ENCODE measurements at regions not wholly inside any gene's neighbourhood (a gene's known extent, or its start where the extent isn't known, plus 50 kb on each side); places are given as distances from the start of the nearest gene placed in this dataset.

DNA sequence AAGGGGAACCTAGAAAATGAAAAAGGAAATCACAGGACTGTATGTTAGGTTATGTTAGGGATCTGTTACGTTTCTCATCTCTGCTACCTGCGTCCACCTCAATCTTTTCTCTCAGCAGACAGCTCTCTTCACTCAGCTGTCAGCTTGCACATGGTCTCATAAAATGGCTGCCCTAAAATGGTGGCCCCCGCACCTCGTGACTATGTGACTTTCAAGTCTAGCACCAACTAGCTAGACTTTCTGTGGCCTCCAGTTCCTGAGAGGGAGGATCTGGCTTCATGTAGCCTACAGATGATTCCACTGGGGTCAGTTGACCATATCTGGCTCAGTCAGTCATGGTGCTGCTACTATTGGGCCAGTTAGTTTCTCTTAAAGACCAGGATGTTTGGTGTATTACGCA is 147.2 kb upstream of the SLC1A4 start:
- TF ChIP-seq, protein P1, sequence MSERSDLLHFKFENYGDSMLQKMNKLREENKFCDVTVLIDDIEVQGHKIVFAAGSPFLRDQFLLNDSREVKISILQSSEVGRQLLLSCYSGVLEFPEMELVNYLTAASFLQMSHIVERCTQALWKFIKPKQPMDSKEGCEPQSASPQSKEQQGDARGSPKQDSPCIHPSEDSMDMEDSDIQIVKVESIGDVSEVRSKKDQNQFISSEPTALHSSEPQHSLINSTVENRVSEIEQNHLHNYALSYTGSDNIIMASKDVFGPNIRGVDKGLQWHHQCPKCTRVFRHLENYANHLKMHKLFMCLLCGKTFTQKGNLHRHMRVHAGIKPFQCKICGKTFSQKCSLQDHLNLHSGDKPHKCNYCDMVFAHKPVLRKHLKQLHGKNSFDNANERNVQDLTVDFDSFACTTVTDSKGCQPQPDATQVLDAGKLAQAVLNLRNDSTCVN (tag by site-specific recombination; optimal IDR thresholded peaks at IDR 0.05), result no peak
- TF ChIP-seq, protein P2, sequence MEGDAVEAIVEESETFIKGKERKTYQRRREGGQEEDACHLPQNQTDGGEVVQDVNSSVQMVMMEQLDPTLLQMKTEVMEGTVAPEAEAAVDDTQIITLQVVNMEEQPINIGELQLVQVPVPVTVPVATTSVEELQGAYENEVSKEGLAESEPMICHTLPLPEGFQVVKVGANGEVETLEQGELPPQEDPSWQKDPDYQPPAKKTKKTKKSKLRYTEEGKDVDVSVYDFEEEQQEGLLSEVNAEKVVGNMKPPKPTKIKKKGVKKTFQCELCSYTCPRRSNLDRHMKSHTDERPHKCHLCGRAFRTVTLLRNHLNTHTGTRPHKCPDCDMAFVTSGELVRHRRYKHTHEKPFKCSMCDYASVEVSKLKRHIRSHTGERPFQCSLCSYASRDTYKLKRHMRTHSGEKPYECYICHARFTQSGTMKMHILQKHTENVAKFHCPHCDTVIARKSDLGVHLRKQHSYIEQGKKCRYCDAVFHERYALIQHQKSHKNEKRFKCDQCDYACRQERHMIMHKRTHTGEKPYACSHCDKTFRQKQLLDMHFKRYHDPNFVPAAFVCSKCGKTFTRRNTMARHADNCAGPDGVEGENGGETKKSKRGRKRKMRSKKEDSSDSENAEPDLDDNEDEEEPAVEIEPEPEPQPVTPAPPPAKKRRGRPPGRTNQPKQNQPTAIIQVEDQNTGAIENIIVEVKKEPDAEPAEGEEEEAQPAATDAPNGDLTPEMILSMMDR (tag by site-specific recombination; IDR thresholded peaks at IDR 0.05), result no peak
- TF ChIP-seq ZNF350 (tag by site-specific recombination; IDR thresholded peaks at IDR 0.05) (no peak), ZBTB8A (tag by site-specific recombination; IDR thresholded peaks at IDR 0.05) (no peak), ZSCAN23 (tag by site-specific recombination; IDR thresholded peaks at IDR 0.05) (no peak), ZNF629 (tag by site-specific recombination; IDR thresholded peaks at IDR 0.05) (no peak), ZEB2 (tag by site-specific recombination; IDR thresholded peaks at IDR 0.05) (no peak), ZNF76 (tag by site-specific recombination; IDR thresholded peaks at IDR 0.05; ENCODE audit: borderline replicate concordance, low read depth) (no peak), ZNF138 (tag by site-specific recombination; IDR thresholded peaks at IDR 0.05; ENCODE audit: borderline replicate concordance) (no peak), KLF10 (tag by site-specific recombination; IDR thresholded peaks at IDR 0.05) (no peak), ZNF114 (tag by site-specific recombination; IDR thresholded peaks at IDR 0.05) (no peak)
- TF ChIP-seq, protein P3, sequence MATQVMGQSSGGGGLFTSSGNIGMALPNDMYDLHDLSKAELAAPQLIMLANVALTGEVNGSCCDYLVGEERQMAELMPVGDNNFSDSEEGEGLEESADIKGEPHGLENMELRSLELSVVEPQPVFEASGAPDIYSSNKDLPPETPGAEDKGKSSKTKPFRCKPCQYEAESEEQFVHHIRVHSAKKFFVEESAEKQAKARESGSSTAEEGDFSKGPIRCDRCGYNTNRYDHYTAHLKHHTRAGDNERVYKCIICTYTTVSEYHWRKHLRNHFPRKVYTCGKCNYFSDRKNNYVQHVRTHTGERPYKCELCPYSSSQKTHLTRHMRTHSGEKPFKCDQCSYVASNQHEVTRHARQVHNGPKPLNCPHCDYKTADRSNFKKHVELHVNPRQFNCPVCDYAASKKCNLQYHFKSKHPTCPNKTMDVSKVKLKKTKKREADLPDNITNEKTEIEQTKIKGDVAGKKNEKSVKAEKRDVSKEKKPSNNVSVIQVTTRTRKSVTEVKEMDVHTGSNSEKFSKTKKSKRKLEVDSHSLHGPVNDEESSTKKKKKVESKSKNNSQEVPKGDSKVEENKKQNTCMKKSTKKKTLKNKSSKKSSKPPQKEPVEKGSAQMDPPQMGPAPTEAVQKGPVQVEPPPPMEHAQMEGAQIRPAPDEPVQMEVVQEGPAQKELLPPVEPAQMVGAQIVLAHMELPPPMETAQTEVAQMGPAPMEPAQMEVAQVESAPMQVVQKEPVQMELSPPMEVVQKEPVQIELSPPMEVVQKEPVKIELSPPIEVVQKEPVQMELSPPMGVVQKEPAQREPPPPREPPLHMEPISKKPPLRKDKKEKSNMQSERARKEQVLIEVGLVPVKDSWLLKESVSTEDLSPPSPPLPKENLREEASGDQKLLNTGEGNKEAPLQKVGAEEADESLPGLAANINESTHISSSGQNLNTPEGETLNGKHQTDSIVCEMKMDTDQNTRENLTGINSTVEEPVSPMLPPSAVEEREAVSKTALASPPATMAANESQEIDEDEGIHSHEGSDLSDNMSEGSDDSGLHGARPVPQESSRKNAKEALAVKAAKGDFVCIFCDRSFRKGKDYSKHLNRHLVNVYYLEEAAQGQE (tag by site-specific recombination; IDR thresholded peaks at IDR 0.05), result no peak

Data from HEK293 (cell line).